ENCODE measurements at regions not wholly inside any gene's neighbourhood (a gene's known extent, or its start where the extent isn't known, plus 50 kb on each side); places are given as distances from the start of the nearest gene placed in this dataset.

DNA sequence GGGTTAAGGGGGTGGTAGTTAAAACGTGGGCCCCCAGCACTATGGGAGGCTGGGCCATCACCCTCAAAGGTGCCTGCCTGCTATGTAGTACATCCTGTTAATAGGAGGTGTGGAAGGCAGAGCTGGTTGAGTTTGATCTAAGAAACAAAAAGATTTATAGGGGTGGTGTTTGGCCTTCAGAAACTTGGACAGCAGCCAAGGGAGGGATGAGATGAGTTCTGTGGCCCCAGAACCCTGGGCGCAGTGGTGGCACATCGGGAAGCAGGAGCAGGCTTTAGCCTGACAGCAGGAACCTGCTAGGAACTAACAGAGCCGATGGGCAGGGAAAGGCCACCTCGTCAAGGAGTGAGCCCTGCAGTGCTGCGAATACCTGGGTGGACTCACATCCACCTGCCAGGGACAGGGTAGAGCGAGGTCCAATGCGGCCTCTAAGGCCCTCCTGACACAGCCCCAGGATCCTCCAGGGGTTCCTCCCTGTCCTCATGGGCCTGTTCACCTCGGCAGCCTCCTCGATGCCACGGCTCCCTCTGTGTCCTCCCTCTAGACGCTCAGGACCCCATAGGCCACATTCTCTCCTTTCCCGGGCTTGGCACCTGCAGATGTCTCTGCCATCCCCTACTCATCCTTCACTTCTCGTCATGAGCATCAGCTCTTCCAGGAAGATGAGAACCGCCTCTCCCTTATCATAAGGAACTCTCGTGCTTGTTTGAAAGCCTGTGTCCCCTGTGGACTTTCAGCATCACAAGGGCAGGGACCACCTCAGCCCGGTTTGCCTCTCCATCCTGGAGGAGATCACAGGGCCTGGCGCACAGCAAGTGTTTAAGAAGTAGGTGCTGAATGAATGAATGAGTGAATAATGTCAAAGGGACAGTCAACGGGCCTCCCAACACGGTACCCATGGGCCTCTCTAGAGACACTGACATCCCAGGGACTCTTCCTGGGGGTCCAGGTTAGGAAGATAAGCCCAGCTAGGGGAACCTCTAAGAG, 103.5 kb upstream of the TNRC6C start:
- Histone ChIP-seq H3K9me2 (replicated peaks; ENCODE audit: low read length) (no peaks in the 10 kb centered on the region), H2AFZ (ENCODE audit: low read length) (no peak overlapping the region), H3K4me3 (ENCODE audit: low read length) (no peak overlapping the region), H3K27ac (ENCODE audit: low read length) (no peak overlapping the region), H3K4me2 (ENCODE audit: low read length) (no peak overlapping the region), H3K36me3 (ENCODE audit: low read depth, low read length) (no peaks in the 10 kb centered on the region), H3F3A (ENCODE audit: low read length, unreplicated experiment) (no peaks in the 10 kb centered on the region), H3K79me2 (ENCODE audit: low read length) (no peaks in the 10 kb centered on the region), H3K27me3 (ENCODE audit: low read length) (peaks cover 36% of the 10 kb centered on the region), H3K9me3 (ENCODE audit: low read length) (no peaks in the 10 kb centered on the region), H3K4me1 (ENCODE audit: insufficient read depth, low read length) (no peaks in the 10 kb centered on the region), H4K20me1 (ENCODE audit: low read length) (no peaks in the 10 kb centered on the region), H3K9ac (ENCODE audit: low read length) (no peak overlapping the region)
- ChIA-PET POLR2A (ENCODE audit: unreplicated experiment) (no interaction called here), CTCF (no interaction called here)
- ATAC-seq (no peak), DNase-seq (no peak)
- intact Hi-C loops (cut with micrococcal nuclease): no loop called here
- no TSS peak for BruUV-seq (replicated peaks)
- TF ChIP-seq CTCF (conservative IDR thresholded peaks at IDR 0.05; ENCODE audit: low read depth, low read length): no peak
- no peak for TF ChIP-seq EZH2 (IDR thresholded peaks at IDR 0.05; ENCODE audit: low read length, unreplicated experiment)
- TF ChIP-seq EZH2phosphoT487 (IDR thresholded peaks at IDR 0.05; ENCODE audit: borderline replicate concordance, low read length): no peak

DNA sequence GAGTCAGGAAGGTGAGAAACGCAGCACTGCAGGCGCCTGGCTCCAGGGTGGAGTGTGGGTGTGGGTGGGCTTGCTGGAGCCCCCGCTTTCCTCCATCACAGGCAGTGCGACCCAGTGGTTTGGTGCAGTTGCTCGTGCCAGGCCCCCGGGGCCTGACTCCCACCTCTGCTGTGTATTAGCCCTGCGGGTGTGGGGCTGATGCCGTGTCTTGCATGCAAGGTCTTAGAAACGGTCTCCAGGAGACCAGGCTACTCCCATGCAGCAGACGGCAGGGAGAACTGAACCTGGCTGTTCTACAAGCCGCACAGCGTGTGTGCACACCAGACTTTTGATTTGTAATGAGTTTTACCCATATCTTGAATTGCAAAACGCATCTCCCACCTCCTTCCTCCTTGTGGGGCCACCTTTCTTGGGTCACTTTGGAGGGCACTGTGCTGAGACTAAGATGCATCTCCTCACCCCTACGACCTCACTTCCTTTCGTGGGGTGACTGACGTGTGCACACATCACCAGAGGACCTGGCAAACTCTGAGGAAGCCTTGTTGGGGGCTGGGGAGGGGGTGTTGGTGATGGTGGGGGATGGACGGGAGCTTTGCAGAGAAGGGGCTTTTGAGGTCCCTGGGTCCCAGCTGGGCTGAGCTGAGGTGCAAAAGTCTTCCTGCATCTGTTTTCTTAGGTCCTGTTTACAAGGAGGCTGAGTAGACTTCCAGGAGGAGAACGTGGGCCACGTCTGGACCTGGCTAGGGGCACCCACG, 101.8 kb upstream of the TNRC6C start:
- Histone ChIP-seq H3K27me3 (ENCODE audit: low read length) (peaks cover 49% of the 10 kb centered on the region), H4K20me1 (ENCODE audit: low read length) (no peaks in the 10 kb centered on the region), H3K27ac (ENCODE audit: low read length) (no peak overlapping the region), H3K4me3 (ENCODE audit: low read length) (no peak overlapping the region), H3K9me2 (replicated peaks; ENCODE audit: low read length) (no peaks in the 10 kb centered on the region), H3K36me3 (ENCODE audit: low read depth, low read length) (no peaks in the 10 kb centered on the region), H3K9me3 (ENCODE audit: low read length) (no peaks in the 10 kb centered on the region), H3K79me2 (ENCODE audit: low read length) (no peaks in the 10 kb centered on the region), H3K9ac (ENCODE audit: low read length) (no peak overlapping the region), H3K4me2 (ENCODE audit: low read length) (no peak overlapping the region), H2AFZ (ENCODE audit: low read length) (no peak overlapping the region), H3K4me1 (ENCODE audit: insufficient read depth, low read length) (no peaks in the 10 kb centered on the region), H3F3A (ENCODE audit: low read length, unreplicated experiment) (no peaks in the 10 kb centered on the region)
- POLR2A ChIA-PET (ENCODE audit: unreplicated experiment): no interaction called here
- ATAC-seq (no peak), DNase-seq (no peak)
- CTCF ChIA-PET: no interaction called here
- BruUV-seq (replicated peaks): no TSS peak
- TF ChIP-seq EZH2phosphoT487 (IDR thresholded peaks at IDR 0.05; ENCODE audit: borderline replicate concordance, low read length) (no peak), EZH2 (IDR thresholded peaks at IDR 0.05; ENCODE audit: low read length, unreplicated experiment) (no peak), CTCF (conservative IDR thresholded peaks at IDR 0.05; ENCODE audit: low read depth, low read length) (no peak)
- intact Hi-C loops (cut with micrococcal nuclease): no loop called here

GRCh38 chr17:77857306-77857555, 101.3 kb upstream of the TNRC6C start:
- H3K4me1 ChIP-seq (ENCODE audit: insufficient read depth, low read length): no peaks in the 10 kb centered on the region
- no peak overlapping the region for H2AFZ ChIP-seq (ENCODE audit: low read length)
- peaks cover 50% of the 10 kb centered on the region for H3K27me3 ChIP-seq (ENCODE audit: low read length)
- ATAC-seq: no peak
- no peak overlapping the region for H3K4me3 ChIP-seq (ENCODE audit: low read length)
- CTCF ChIA-PET: no interaction called here
- TF ChIP-seq EZH2phosphoT487 (IDR thresholded peaks at IDR 0.05; ENCODE audit: borderline replicate concordance, low read length): no peak
- TF ChIP-seq CTCF (conservative IDR thresholded peaks at IDR 0.05; ENCODE audit: low read depth, low read length): no peak
- no peak for TF ChIP-seq EZH2 (IDR thresholded peaks at IDR 0.05; ENCODE audit: low read length, unreplicated experiment)
- H3K4me2 ChIP-seq (ENCODE audit: low read length): no peak overlapping the region
- intact Hi-C loops (cut with micrococcal nuclease): no loop called here
- H3K36me3 ChIP-seq (ENCODE audit: low read depth, low read length): no peaks in the 10 kb centered on the region
- no peak overlapping the region for H3K27ac ChIP-seq (ENCODE audit: low read length)
- no peaks in the 10 kb centered on the region for H4K20me1 ChIP-seq (ENCODE audit: low read length)
- H3K9me2 ChIP-seq (replicated peaks; ENCODE audit: low read length): no peaks in the 10 kb centered on the region
- POLR2A ChIA-PET (ENCODE audit: unreplicated experiment): no interaction called here
- H3K9me3 ChIP-seq (ENCODE audit: low read length): no peaks in the 10 kb centered on the region
- no TSS peak for BruUV-seq (replicated peaks)
- DNase-seq: no peak
- H3F3A ChIP-seq (ENCODE audit: low read length, unreplicated experiment): no peaks in the 10 kb centered on the region
- no peak overlapping the region for H3K9ac ChIP-seq (ENCODE audit: low read length)
- H3K79me2 ChIP-seq (ENCODE audit: low read length): no peaks in the 10 kb centered on the region

All from PC-3 (cell line).